IPS DF 4.7 (cell line): ENCODE measurements at regions not wholly inside any gene's neighbourhood (a gene's known extent, or its start where the extent isn't known, plus 50 kb on each side); places are given as distances from the start of the nearest gene placed in this dataset.

Experiments used
- DNase-seq: peaks from one replicate; pipeline ENCODE4 v3.0.0-alpha.2; 2013; ENCODE audit warnings: low spot score; ENCODE audit errors: extremely low read depth

DNA sequence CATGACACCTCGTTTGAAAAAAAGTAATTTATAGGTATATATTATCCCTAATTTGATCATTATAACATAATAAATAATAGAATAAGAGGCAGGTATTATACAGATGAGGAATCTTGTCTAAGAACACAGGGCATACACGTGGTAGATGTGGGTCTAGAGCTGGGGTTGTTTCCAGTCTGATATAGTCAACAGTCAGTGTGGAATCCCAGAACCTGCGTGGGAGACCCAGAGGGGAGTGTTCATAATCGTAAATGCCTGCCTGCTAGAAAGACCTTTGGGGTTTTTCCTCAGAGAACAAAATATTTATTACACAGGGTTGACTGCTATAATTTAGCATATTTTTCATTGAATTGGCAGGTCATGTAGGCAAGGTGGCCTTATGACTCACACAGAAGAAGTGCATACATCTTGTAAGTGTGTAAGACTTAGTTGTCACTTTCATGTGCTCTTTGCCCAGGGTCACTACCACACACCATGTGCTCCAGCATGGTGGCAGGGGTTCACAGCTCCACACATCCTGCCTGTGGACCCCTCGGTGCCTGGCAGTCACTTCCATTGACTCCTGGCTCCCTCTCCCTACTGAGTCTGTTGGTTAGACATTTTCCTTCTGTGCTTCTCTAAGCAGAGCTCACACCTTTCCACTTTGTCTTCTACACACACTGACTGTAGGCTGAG, 94.9 kb upstream of the IKZF1 start:
- DNase-seq = no peak

DNA sequence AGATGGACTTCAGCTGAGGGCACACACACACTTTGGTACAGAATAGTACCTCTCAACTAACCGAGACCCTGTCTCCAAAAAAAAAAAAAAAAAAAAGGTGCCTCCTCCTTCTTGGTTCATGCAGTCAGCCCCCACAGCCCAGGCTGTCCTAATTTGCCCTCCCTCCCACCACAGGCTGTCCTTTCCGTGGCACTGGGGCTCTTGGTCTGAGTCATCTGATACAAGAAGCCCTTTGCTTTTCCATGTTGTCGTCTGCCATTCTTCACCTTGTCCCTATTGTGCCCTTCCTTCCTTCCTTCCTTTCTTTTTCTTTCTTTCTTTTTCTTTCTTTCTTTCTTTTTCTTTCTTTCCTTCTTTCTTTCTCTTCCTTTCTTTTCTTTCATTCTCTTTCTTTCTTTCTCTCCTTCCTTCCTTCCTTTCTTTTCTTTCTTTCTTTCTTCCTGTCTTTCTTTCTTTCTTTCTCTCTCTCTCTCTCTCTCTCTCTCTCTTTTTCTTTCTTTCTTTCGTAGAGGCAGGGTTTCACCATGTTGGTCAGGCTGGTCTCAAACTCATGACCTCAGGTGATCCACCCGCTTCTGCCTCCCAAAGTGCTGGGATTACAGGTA, 96.0 kb upstream of the IKZF1 start:
- no peak for DNase-seq

GRCh38 chr7:50207686-50208255, 96.7 kb upstream of the IKZF1 start:
- DNase-seq = no peak

GRCh38 chr7:50207251-50207564, 97.3 kb upstream of the IKZF1 start:
- DNase-seq = no peak

DNA sequence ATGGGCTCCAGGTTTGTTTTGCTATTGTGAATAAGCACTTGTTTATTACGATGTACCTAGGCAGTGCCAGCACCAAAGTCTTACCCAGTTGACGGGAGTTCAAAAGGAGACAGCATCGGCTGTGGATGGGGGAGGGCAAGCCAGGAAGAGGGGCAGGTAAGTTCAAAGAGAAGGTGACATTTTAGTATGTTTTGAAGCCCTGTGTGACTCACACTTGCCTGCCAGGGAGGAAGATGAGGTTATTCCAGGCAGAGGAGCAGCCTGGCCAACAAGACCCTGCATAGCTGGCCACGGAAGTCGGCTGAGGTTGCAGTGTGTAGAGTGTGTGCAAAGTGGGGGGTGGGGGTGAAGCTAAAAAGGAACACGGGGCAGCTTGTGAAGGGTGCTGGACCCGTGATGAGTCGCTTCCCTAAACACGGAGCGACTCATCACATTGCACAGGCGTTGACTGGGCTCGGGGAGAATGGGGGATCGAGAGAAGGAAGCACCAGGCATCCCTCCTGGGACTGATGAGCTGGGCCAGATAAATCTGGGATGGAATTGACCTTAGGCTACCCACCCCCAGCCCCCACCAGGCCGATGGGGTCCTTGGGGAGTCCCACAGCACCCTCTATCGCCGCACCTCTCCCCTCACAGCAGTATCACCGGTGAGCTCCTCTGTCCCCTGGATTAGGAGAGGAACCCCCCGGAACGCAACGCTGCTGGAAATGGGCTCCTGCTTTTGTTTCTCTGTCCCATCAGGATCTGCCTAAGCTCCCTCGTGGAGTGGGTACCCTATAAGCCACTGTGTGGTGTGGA, 97.9 kb upstream of the IKZF1 start:
- DNase-seq = no peak

DNA sequence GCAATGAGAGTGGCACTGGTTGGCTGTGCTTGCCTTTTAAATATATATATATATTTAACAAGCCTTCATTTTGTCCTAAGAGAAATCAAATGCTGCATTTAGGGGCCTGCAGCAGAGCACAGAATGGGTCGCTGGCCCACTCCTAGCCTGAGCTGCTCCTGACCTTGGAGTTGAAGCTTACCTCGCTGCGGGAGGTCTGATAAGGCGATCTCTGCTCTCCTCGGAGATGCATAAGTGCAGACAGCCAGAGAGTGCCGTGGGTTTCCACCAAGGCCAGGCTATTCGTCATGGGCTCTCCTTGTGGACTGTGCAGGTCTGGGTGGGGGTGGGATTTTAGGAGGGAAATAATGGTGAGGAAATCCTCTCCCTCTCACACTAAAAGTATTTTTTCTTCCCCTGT, 99.5 kb upstream of the IKZF1 start:
- no peak for DNase-seq

DNA sequence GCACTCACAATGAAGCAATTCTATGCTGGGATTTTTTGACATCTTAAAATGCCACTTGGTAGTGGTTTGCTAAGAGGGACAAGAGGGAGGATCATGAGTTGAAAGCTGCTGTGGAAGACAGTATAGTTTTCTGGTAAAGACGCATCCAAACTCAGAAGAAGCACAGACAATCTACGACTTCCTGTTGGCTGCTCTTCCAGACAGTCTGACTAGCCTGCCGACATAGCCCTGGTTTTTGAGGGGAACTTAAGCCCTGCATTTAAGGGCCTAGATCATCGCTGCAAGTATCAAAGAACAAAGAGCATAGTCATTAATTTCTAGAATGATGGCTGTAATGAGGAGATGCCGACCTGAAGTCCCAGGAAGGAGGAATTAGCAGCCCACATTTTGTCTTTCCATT, 99.9 kb upstream of the IKZF1 start:
- DNase-seq = no peak

DNA sequence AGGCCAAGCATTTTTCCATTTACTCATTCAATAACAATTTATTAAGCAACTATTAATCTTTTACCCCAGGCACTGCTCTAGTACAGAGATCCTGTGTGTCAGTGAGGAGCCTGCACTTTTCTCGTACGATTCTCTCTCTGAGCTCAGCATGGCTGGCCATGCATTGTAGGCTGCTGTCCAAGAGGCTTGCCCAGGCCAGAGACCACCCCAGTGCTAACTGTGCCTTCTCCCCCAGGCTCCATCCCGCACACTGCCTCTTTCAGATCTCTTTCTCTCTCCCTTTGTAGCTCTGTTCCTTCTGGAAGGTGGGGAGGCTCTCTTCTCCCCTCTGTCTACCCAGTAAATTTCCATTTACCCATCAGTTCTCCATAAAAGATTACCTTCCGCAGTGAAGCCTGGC, 101.0 kb upstream of the IKZF1 start:
- no peak for DNase-seq

GRCh38 chr7:50202052-50202555, 102.4 kb upstream of the IKZF1 start:
- no peak for DNase-seq

DNA sequence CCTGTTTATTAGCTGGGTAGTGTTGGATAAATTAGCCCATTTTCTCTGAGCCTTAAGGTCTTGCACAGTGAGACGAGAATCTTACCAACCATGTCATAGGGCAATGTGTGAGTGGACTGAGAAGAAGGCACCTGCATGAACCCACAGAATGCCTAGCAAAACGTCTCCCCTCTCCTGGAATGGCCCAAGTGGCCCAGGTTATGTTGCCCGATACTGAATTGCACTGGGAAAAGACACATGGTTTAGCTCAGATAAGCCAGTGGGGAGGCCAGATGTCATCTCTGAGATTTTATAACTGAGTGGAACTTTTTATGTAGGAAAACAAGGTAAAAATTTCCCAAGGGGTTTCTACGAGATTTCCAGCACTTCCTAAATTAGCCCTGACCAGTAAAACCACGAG, 104.7 kb upstream of the IKZF1 start:
- DNase-seq = no peak

- no peak for DNase-seq
Measured at GRCh38 chr7:50197549-50197948, 104.5 kb upstream of the ZPBP start.

- no peak for DNase-seq
Measured at GRCh38 chr7:50196719-50197118, 103.7 kb upstream of the ZPBP start.

- DNase-seq = no peak
Measured at GRCh38 chr7:50190776-50191175, 97.7 kb upstream of the ZPBP start.

- DNase-seq = no peak
Measured at GRCh38 chr7:50189371-50189770, 96.3 kb upstream of the ZPBP start.

DNA sequence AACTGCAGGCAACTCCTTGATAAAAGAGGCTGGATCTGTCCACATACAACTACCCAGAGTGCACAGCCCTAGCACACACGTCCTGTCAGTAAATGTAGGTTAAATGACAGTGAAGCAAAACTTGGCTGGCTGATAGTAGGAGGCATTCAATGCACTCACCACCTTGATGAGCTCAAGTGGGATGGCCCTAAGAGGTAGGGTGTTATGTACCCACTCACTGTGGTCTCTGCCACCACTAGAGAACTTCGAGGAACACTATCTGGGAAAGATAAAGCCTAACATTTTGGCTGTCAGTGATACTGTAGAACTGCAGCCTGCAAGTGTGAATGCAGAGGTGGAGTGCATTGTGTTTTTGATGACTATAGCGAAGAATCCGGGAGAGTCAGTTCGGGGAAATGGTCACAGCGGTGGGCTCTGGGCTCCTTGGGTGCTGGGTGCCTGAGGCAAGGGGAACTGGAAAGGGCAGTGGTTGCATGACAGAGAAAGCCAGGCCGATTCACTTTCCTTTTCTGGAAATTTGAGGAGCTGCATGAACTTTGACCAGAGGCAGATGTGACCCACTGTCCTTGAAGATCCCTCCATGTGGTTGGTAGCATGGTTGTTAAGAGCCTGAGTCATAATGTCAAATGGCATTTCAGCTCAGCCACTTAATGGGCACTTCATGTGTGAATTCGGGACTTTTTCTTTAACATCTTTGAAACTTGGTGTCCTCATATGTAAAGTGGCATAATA, 93.1 kb upstream of the ZPBP start:
- no peak for DNase-seq

DNA sequence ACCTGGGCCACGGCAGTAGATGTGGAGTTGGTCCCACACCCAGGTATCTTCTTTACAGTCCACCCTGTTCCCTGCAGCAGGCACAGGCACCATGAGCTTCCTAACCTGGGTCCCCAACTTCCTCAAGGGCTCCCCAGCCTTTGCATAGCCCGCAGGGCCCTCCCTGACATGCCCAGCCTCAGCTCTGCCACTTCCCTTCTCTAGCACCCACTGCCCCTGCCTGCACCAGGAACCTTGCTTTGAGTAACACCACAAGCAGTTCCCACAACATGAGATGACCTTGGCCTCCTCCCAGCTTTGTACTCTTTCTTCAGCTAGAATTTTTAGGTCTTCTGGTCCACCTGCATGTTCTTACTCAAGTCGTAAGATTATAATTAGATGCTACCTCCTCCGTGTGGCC, 92.2 kb upstream of the ZPBP start:
- DNase-seq = no peak

DNA sequence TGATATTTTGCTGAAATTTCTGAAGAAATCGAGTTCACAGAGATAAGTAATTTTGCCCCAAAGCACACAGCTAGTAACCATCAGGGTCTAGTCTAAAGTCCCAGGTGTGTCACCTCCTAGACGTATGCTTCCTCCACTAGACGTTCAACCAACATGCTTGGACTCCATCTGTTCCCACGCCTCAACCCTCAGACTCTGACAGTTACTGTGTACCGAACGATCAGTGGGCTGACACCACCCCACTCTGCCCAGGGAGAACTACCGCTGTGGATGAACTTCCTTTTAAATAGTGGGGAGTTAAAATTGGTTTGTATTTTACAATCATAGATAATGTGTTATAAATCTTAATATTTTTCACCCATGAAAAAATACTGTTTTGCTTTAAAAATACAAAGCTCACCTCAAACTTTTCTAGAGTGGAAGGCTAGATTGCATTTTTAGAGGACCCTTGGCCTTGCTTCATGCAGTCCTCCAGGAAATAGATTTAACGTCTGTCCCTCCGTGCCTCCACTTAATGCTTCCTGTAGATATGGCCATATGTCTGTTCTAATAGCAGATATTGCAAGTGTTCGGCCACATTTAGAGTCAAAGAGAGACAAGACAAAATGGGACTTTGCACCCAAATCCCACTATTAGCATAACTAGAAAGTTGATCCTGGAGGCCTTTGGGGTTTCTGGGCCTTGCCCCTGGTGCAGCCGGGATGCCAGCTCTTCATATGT, 91.4 kb upstream of the ZPBP start:
- DNase-seq = no peak

DNA sequence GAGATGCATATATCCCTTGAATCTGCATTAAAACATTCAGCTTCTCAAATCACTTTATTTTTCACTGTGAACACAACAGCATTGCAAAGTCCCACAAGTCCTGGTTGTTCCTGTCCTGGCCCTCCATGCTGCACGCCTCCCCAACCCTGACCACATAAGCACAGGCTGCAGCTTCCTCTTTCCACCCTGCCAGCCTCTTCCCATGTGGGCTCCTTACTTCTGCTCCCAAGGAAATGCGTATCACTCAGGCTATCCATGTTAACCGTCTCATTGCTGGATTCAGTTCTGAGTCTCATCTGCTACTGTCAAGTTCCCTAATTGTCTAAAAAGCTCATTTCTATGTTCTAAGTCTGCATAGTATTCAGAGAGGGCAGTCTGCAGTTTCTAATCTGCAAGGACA, 89.7 kb upstream of the ZPBP start:
- no peak for DNase-seq

- no peak for DNase-seq
Measured at GRCh38 chr7:50181081-50181480, 88.0 kb upstream of the ZPBP start.

GRCh38 chr7:50178166-50178565, 85.1 kb upstream of the ZPBP start:
- no peak for DNase-seq

GRCh38 chr7:50174948-50175347, 81.9 kb upstream of the ZPBP start:
- DNase-seq = no peak
